ENCODE measurements at regions not wholly inside any gene's neighbourhood (a gene's known extent, or its start where the extent isn't known, plus 50 kb on each side); places are given as distances from the start of the nearest gene placed in this dataset.
A peak's percentile ranks its signal among the peaks of the same experiment; 100 is the strongest.

- TF ChIP-seq ZNF549 (CRISPR knock-in tag; IDR thresholded peaks at IDR 0.05), result no peak
- TF ChIP-seq ZNF605 (CRISPR knock-in tag; IDR thresholded peaks at IDR 0.05), result no peak
- no peak for TF ChIP-seq ZNF772 (CRISPR knock-in tag; IDR thresholded peaks at IDR 0.05)
- TF ChIP-seq LCORL (IDR thresholded peaks at IDR 0.05), result no peak
- TF ChIP-seq LCORL (CRISPR knock-in tag; IDR thresholded peaks at IDR 0.05), result no peak
- 0 out of 2 replicates have a peak, but pooled peaks have one; percentile 18 for TF ChIP-seq SALL1 (CRISPR knock-in tag; IDR thresholded peaks at IDR 0.05)
Measured at GRCh38 chr22:22422629-22423112, 85.9 kb downstream of the ZNF280B start (continued).

DNA sequence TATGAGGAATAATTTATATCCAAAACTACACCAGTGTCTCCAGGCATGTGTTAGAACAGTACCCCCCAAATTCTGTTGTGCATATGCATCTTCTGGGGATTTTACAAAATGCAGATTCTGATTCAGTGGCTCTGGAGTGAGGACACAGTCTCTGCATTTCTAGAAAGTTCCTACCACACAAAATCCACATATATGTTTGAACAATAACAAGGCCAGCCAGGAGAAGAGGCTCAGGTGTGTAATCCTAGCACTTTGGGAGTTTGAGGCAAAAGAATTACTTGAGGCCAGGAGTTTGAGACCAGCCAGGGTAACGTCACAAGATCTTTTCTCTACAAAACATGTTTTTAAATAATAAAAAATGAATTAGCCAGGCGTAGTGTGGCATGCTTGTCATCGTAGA is 84.9 kb downstream of the ZNF280B start:
- POLR2A ChIA-PET, result no interaction called here
- Histone ChIP-seq H3K4me1 (ENCODE audit: insufficient read depth, low read length) (peaks cover 59% of the 10 kb centered on the region), H3K4me2 (ENCODE audit: low read depth, low read length) (no peak overlapping the region), H3K9ac (ENCODE audit: insufficient read depth, low read depth, low read length) (no peak overlapping the region), H3K36me3 (replicated peaks in 1 of 2; ENCODE audit: control insufficient read depth in 1 of 2, insufficient read depth in 2 of 2, low read length in 2 of 2) (no peaks in the 10 kb centered on the region; a peak in 1 of 5 replicates), H2AFZ (ENCODE audit: low read length) (no peak overlapping the region), H3K27ac (ENCODE audit: extremely low read length, insufficient read depth, low read length) (no peak overlapping the region), H3K27me3 (ENCODE audit: control insufficient read depth in 1 of 2, insufficient read depth in 2 of 2, low read length in 2 of 2) (peaks cover 0 to 32% of the 10 kb centered on the region in 2 experiments; a peak in 3 of 5 replicates), H3K9me3 (ENCODE audit: low read length) (no peaks in the 10 kb centered on the region), H3K79me2 (ENCODE audit: insufficient read depth, low read length) (no peaks in the 10 kb centered on the region), H3K4me3 (replicated peaks in 1 of 3; ENCODE audit: insufficient read depth in 1 of 3, low read depth in 2 of 3, low read length in 3 of 3) (no peak overlapping the region), H4K20me1 (ENCODE audit: insufficient read depth, low read length) (no peaks in the 10 kb centered on the region)
- CTCF ChIA-PET (ENCODE audit: low intra/inter-chr PET ratio, low total read pairs), result no interaction called here
- in situ Hi-C loops (cut with HindIII; ENCODE audit: extremely low pct_ligation_motif_present, low pct_unique_long_range_greater_than_20kb) (no loop called here), intact Hi-C loops (cut with micrococcal nuclease; ENCODE audit: unreplicated experiment) (no loop called here)
- no TSS peak for BruUV-seq (replicated peaks)
- DNase-seq (ENCODE audit: low spot score) (no peak), FAIRE-seq (no peak), ATAC-seq (no peak)
- 60% methylated on average over 3 of the region's 3 CpGs for WGBS (ENCODE audit: low lambda C conversion rate)
- TF ChIP-seq SKI (IDR thresholded peaks at IDR 0.05; ENCODE audit: partially characterized antibody) (no peak), KAT7 (CRISPR knock-in tag; IDR thresholded peaks at IDR 0.05; ENCODE audit: borderline replicate concordance) (no peak), TBX3 (IDR thresholded peaks at IDR 0.05; ENCODE audit: borderline replicate concordance) (no peak), ZNF567 (CRISPR knock-in tag; IDR thresholded peaks at IDR 0.05; ENCODE audit: borderline replicate concordance) (no peak), MED8 (CRISPR knock-in tag; IDR thresholded peaks at IDR 0.05; ENCODE audit: insufficient replicate concordance) (no peak), ZNF205 (CRISPR knock-in tag; IDR thresholded peaks at IDR 0.05) (no peak), HOXA9 (CRISPR knock-in tag; IDR thresholded peaks at IDR 0.05; ENCODE audit: borderline replicate concordance) (no peak), TOE1 (CRISPR knock-in tag; IDR thresholded peaks at IDR 0.05) (no peak), MBD4 (IDR thresholded peaks at IDR 0.05; ENCODE audit: borderline replicate concordance, low read length) (no peak), FOXP1 (IDR thresholded peaks at IDR 0.05) (no peak), FOXP1 (CRISPR knock-in tag; IDR thresholded peaks at IDR 0.05) (no peak), MAF1 (CRISPR knock-in tag; IDR thresholded peaks at IDR 0.05; ENCODE audit: borderline replicate concordance) (no peak)

Data from HepG2 (cell line).